ENCODE measurements at regions not wholly inside any gene's neighbourhood (a gene's known extent, or its start where the extent isn't known, plus 50 kb on each side); places are given as distances from the start of the nearest gene placed in this dataset.

GRCh38 chr7:121755818-121756552 lies 117.0 kb upstream of the PTPRZ1 start:
- TF ChIP-seq CTCF (conservative IDR thresholded peaks at IDR 0.05; ENCODE audit: low read depth, low read length) (no peak), CEBPB (IDR thresholded peaks at IDR 0.05; ENCODE audit: low read depth, low read length) (no peak), POLR2A (IDR thresholded peaks at IDR 0.05; ENCODE audit: low read depth, low read length) (no peak), SMC3 (IDR thresholded peaks at IDR 0.05; ENCODE audit: low read depth, low read length) (no peak), BHLHE40 (IDR thresholded peaks at IDR 0.05; ENCODE audit: low read depth, low read length) (no peak), USF2 (IDR thresholded peaks at IDR 0.05; ENCODE audit: low read depth, low read length) (no peak), RAD21 (IDR thresholded peaks at IDR 0.05; ENCODE audit: low read length) (no peak), FOS (IDR thresholded peaks at IDR 0.05; ENCODE audit: low read depth, low read length) (no peak), CHD1 (IDR thresholded peaks at IDR 0.05; ENCODE audit: low read depth, low read length) (no peak), RFX5 (IDR thresholded peaks at IDR 0.05; ENCODE audit: low read depth, low read length) (no peak), RCOR1 (IDR thresholded peaks at IDR 0.05; ENCODE audit: insufficient replicate concordance, low read length) (no peak), MAZ (IDR thresholded peaks at IDR 0.05; ENCODE audit: borderline replicate concordance, low read depth, low read length) (no peak), MAFK (IDR thresholded peaks at IDR 0.05; ENCODE audit: low read depth, low read length) (no peak)

Measured in IMR-90 (cell line).